GM18519 (cell line): ENCODE measurements at regions not wholly inside any gene's neighbourhood (a gene's known extent, or its start where the extent isn't known, plus 50 kb on each side); places are given as distances from the start of the nearest gene placed in this dataset.
A peak's percentile ranks its signal among the peaks of the same experiment; 100 is the strongest.

ENCODE experiments used
- ATAC-seq: cut with Tn5 transposase; IDR thresholded peaks from one replicate; pipeline ENCODE4 v1.9.1; 2021; ENCODE audit warnings: mild to moderate bottlenecking, moderate library complexity; ENCODE audit not compliant: unreplicated experiment, low FRiP score

- no peak for ATAC-seq
These were observed 239.1 kb downstream of the ICOS start for GRCh38 chr2:204175552-204176271.

GRCh38 chr2:204176306-204176705 is 239.7 kb downstream of the ICOS start:
- ATAC-seq = no peak

GRCh38 chr2:204177251-204177976 is 240.9 kb downstream of the ICOS start:
- no peak for ATAC-seq

GRCh38 chr2:204177977-204178522 is 241.5 kb downstream of the ICOS start:
- ATAC-seq = peak; percentile 88

GRCh38 chr2:204180649-204181048 is 244.1 kb downstream of the ICOS start:
- no peak for ATAC-seq

GRCh38 chr2:204183608-204184007 is 247.0 kb downstream of the ICOS start:
- no peak for ATAC-seq

- ATAC-seq = no peak
These were observed 247.7 kb downstream of the ICOS start for GRCh38 chr2:204184226-204184625.

GRCh38 chr2:204187229-204188083 is 250.9 kb downstream of the ICOS start:
- no peak for ATAC-seq

GRCh38 chr2:204191574-204191973 is 255.0 kb downstream of the ICOS start:
- ATAC-seq = no peak

GRCh38 chr2:204195498-204195897 is 258.9 kb downstream of the ICOS start:
- ATAC-seq = no peak

GRCh38 chr2:204197336-204198005 is 260.9 kb downstream of the ICOS start:
- no peak for ATAC-seq

- no peak for ATAC-seq
These were observed 262.8 kb downstream of the ICOS start for GRCh38 chr2:204199357-204199756.

- ATAC-seq = no peak
These were observed 264.9 kb downstream of the ICOS start for GRCh38 chr2:204201507-204201906.

- ATAC-seq = no peak
These were observed 265.7 kb downstream of the ICOS start for GRCh38 chr2:204202253-204202652.

- no peak for ATAC-seq
These were observed 267.1 kb downstream of the ICOS start for GRCh38 chr2:204203704-204204103.

- ATAC-seq = no peak
These were observed 268.5 kb downstream of the ICOS start for GRCh38 chr2:204205082-204205481.

- no peak for ATAC-seq
These were observed 269.0 kb downstream of the ICOS start for GRCh38 chr2:204205538-204205937.

- ATAC-seq = no peak
These were observed 271.3 kb downstream of the ICOS start for GRCh38 chr2:204207866-204208265.

- ATAC-seq = no peak
These were observed 277.0 kb downstream of the ICOS start for GRCh38 chr2:204213588-204213987.

GRCh38 chr2:204218040-204218439 is 281.5 kb downstream of the ICOS start:
- no peak for ATAC-seq
